ENCODE measurements at regions not wholly inside any gene's neighbourhood (a gene's known extent, or its start where the extent isn't known, plus 50 kb on each side); places are given as distances from the start of the nearest gene placed in this dataset.
A peak's percentile ranks its signal among the peaks of the same experiment; 100 is the strongest.

DNA sequence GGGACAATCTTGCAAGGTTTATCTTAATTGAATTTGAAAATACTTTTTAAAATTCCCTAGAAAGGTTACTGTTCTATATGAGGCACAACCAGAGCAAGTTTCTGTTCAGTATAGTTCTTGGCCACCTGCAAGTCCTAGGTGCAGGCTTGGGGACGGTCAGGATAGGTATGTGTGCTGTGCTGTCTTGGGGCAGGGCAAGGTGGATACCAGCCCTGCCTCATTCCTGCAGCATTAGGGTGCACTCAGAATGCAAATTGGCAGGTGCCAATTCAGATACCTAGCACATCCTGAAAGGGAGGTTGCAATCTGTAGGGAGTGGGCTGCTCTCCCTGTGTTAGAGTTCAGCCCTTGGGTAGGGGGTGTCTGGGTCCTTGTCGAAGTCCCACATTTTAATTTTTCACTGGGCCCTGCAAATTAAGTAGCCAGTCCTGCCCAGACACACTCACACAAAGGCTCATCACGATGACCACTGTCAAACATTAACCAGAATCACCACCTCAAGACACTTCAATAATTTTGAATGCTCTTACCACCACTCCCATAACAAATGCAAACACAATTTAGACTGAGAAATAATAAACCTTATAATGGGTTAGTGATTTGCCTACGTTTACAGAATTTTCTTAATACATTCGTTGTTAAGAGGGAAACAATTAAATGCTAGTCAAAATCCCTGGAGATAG lies 838.0 kb upstream of the NR2F2 start:
- Histone ChIP-seq H3K79me2 (ENCODE audit: control insufficient read depth, insufficient read depth, low read length) (no peaks in the 10 kb centered on the region), H3K9ac (ENCODE audit: insufficient read depth, low read length) (no peak overlapping the region), H4K20me1 (ENCODE audit: control insufficient read depth, extremely low read depth, insufficient read depth, low read length) (no peaks in the 10 kb centered on the region), H3K4me1 (ENCODE audit: control insufficient read depth, extremely low read depth, insufficient read depth, low read length) (no peaks in the 10 kb centered on the region), H2AFZ (ENCODE audit: low read length) (no peak overlapping the region), H3K36me3 (ENCODE audit: control insufficient read depth, insufficient read depth, low read length) (no peaks in the 10 kb centered on the region), H3K9me3 (ENCODE audit: control insufficient read depth, insufficient read depth, low read depth, low read length) (no peaks in the 10 kb centered on the region), H3K4me2 (ENCODE audit: extremely low read depth, insufficient read depth, low read length) (no peak overlapping the region), H3K4me3 (replicated peaks in 1 of 4; ENCODE audit: control extremely low read depth in 1 of 4, insufficient read depth in 1 of 4, low read depth in 3 of 4, low read length in 4 of 4) (no peak overlapping the region), H3K27me3 (ENCODE audit: control insufficient read depth, insufficient read depth, low read length) (no peaks in the 10 kb centered on the region), H3K27ac (ENCODE audit: insufficient read depth, low read length) (no peak overlapping the region)
- no peak for TF ChIP-seq CTCF (conservative IDR thresholded peaks at IDR 0.05 in 1 of 2, IDR thresholded peaks at IDR 0.05 in 1 of 2; ENCODE audit: low read depth in 1 of 2, low read length in 2 of 2)
- TF ChIP-seq EZH2 (IDR thresholded peaks at IDR 0.05; ENCODE audit: low read length, missing control alignments), result no peak
- DNase-seq (ENCODE audit: low read depth in 2 of 2), result no peak

DNA sequence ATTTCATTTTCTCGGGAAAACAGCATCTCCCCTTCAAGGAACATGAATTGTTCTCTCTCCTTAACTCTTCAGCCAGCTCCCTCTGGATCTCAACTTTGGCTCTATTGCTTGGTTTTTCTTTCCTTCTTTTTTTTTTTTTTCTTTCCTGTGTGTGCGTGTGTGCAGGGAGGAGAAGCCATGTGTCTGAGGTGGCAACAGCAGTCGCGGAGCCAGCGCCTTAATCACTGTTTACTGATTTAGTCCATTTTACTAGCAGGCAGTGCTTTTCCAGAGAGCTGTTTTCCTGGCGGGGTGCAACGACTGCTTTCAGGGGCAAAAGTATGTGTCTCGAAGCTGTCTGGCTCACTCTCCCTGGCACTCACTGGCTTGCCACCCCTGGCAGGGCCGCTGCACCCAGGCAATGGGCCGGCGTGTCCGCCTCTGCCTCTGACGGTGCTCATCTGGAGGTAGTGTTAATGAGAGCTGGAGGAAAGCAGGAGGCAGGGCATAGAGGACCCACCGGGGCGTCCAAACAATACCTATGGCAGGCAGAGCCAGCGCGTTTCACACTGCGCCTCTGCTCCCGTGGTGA lies 835.4 kb upstream of the NR2F2 start:
- H3K36me3 ChIP-seq (ENCODE audit: control insufficient read depth, insufficient read depth, low read length), result no peaks in the 10 kb centered on the region
- no peaks in the 10 kb centered on the region for H4K20me1 ChIP-seq (ENCODE audit: control insufficient read depth, extremely low read depth, insufficient read depth, low read length)
- no peaks in the 10 kb centered on the region for H3K79me2 ChIP-seq (ENCODE audit: control insufficient read depth, insufficient read depth, low read length)
- H3K27me3 ChIP-seq (ENCODE audit: control insufficient read depth, insufficient read depth, low read length), result no peaks in the 10 kb centered on the region
- H3K4me1 ChIP-seq (ENCODE audit: control insufficient read depth, extremely low read depth, insufficient read depth, low read length), result no peaks in the 10 kb centered on the region
- H2AFZ ChIP-seq (ENCODE audit: low read length), result peak overlapping the region; percentile 62
- TF ChIP-seq CTCF (conservative IDR thresholded peaks at IDR 0.05 in 1 of 2, IDR thresholded peaks at IDR 0.05 in 1 of 2; ENCODE audit: low read depth in 1 of 2, low read length in 2 of 2) (no peak), EZH2 (IDR thresholded peaks at IDR 0.05; ENCODE audit: low read length, missing control alignments) (no peak)
- H3K9ac ChIP-seq (ENCODE audit: insufficient read depth, low read length), result no peak overlapping the region
- H3K27ac ChIP-seq (ENCODE audit: insufficient read depth, low read length), result no peak overlapping the region
- H3K4me3 ChIP-seq (replicated peaks in 1 of 4; ENCODE audit: control extremely low read depth in 1 of 4, insufficient read depth in 1 of 4, low read depth in 3 of 4, low read length in 4 of 4), result no peak overlapping the region
- DNase-seq (ENCODE audit: low read depth in 2 of 2), result peak; percentile 14 to 35
- no peaks in the 10 kb centered on the region for H3K9me3 ChIP-seq (ENCODE audit: control insufficient read depth, insufficient read depth, low read depth, low read length)
- H3K4me2 ChIP-seq (ENCODE audit: extremely low read depth, insufficient read depth, low read length), result peak overlapping the region; percentile 52

DNA sequence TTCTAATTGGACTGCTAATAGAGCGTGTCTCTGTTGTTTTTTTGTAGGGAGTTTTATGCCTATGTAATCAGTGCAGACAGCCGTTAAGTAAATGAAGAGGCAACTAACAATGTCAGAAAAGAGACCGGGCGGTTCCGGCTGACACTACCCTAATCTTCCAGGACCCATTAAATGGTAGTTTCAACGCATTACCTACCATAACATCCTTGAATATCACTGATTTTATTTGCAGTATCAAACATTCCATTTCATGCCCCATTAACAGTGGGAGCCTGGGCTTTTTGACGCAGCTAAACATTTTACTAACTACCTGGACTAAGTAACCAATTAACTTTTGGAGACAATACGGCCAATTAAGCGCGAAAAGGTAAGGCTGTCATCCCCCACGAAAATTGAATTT lies 832.9 kb upstream of the NR2F2 start:
- Histone ChIP-seq H3K9ac (ENCODE audit: insufficient read depth, low read length) (no peak overlapping the region), H3K4me1 (ENCODE audit: control insufficient read depth, extremely low read depth, insufficient read depth, low read length) (no peaks in the 10 kb centered on the region), H3K9me3 (ENCODE audit: control insufficient read depth, insufficient read depth, low read depth, low read length) (no peaks in the 10 kb centered on the region), H3K4me3 (replicated peaks in 1 of 4; ENCODE audit: control extremely low read depth in 1 of 4, insufficient read depth in 1 of 4, low read depth in 3 of 4, low read length in 4 of 4) (no peak overlapping the region), H3K27me3 (ENCODE audit: control insufficient read depth, insufficient read depth, low read length) (no peaks in the 10 kb centered on the region), H2AFZ (ENCODE audit: low read length) (no peak overlapping the region), H3K4me2 (ENCODE audit: extremely low read depth, insufficient read depth, low read length) (no peak overlapping the region), H3K36me3 (ENCODE audit: control insufficient read depth, insufficient read depth, low read length) (no peaks in the 10 kb centered on the region), H4K20me1 (ENCODE audit: control insufficient read depth, extremely low read depth, insufficient read depth, low read length) (no peaks in the 10 kb centered on the region), H3K27ac (ENCODE audit: insufficient read depth, low read length) (no peak overlapping the region), H3K79me2 (ENCODE audit: control insufficient read depth, insufficient read depth, low read length) (no peaks in the 10 kb centered on the region)
- TF ChIP-seq EZH2 (IDR thresholded peaks at IDR 0.05; ENCODE audit: low read length, missing control alignments), result no peak
- no peak for TF ChIP-seq CTCF (conservative IDR thresholded peaks at IDR 0.05 in 1 of 2, IDR thresholded peaks at IDR 0.05 in 1 of 2; ENCODE audit: low read depth in 1 of 2, low read length in 2 of 2)
- DNase-seq (ENCODE audit: low read depth in 2 of 2), result no peak

Measured in fibroblast of lung (primary cell).